Activated naive CD8-positive, alpha-beta T cell treated with anti-CD3 and anti-CD28 coated beads, Interleukin-2, amount 50 U/mL, for 24 hours (primary cell): ENCODE measurements at regions not wholly inside any gene's neighbourhood (a gene's known extent, or its start where the extent isn't known, plus 50 kb on each side); places are given as distances from the start of the nearest gene placed in this dataset.

Experiments used
- ATAC-seq: fragments of 150-1000 bp; cut with Tn5 transposase; one replicate; pipeline ENCODE4 v1.10.0; 2021
- DNase-seq: peaks from one replicate; pipeline ENCODE4 v3.0.0; 2021
- H3K27ac Mint-ChIP-seq: one replicate; pipeline ENCODE4 v1.8.0; 2021; ENCODE audit warnings: mild to moderate bottlenecking, mixed read lengths
- H3K27me3 Mint-ChIP-seq: one replicate; pipeline ENCODE4 v1.8.0; 2021; ENCODE audit warnings: mixed read lengths
- H3K36me3 Mint-ChIP-seq: one replicate; pipeline ENCODE4 v1.8.0; 2021; ENCODE audit warnings: low read depth, mixed read lengths
- H3K4me1 Mint-ChIP-seq: one replicate; pipeline ENCODE4 v1.8.0; 2021; ENCODE audit warnings: mixed read lengths
- H3K4me3 Mint-ChIP-seq: one replicate; pipeline ENCODE4 v1.8.0; 2021; ENCODE audit warnings: mild to moderate bottlenecking, moderate library complexity, mixed read lengths
- H3K9me3 Mint-ChIP-seq: one replicate; pipeline ENCODE4 v1.8.0; 2021; ENCODE audit warnings: mixed read lengths

- H3K36me3 Mint-ChIP-seq = no peaks in the 10 kb centered on the region
- peaks cover 3% of the 10 kb centered on the region for H3K4me1 Mint-ChIP-seq
- H3K27me3 Mint-ChIP-seq = peaks cover 2% of the 10 kb centered on the region
- DNase-seq (no peak), ATAC-seq (no peak)
- H3K27ac Mint-ChIP-seq = no peak overlapping the region
- no peak overlapping the region for H3K4me3 Mint-ChIP-seq
- H3K9me3 Mint-ChIP-seq = no peaks in the 10 kb centered on the region
These were observed 156.1 kb upstream of the APCDD1 start for GRCh38 chr18:10298346-10298745.

- H3K27ac Mint-ChIP-seq = no peak overlapping the region
- H3K9me3 Mint-ChIP-seq = no peaks in the 10 kb centered on the region
These were observed 154.8 kb upstream of the APCDD1 start for GRCh38 chr18:10299643-10300042.

GRCh38 chr18:10300739-10301138 lies 153.7 kb upstream of the APCDD1 start:
- H3K27ac Mint-ChIP-seq = no peak overlapping the region
- DNase-seq (no peak), ATAC-seq (no peak)
- H3K27me3 Mint-ChIP-seq = peaks cover 2% of the 10 kb centered on the region
- H3K9me3 Mint-ChIP-seq = no peaks in the 10 kb centered on the region
- peaks cover 3% of the 10 kb centered on the region for H3K4me1 Mint-ChIP-seq
- no peaks in the 10 kb centered on the region for H3K36me3 Mint-ChIP-seq
- H3K4me3 Mint-ChIP-seq = no peak overlapping the region

More at GRCh38 chr18:10299643-10300042, 154.8 kb upstream of the APCDD1 start:
- no peak for ATAC-seq
- DNase-seq = no peak
- no peak overlapping the region for H3K4me3 Mint-ChIP-seq
- peaks cover 3% of the 10 kb centered on the region for H3K4me1 Mint-ChIP-seq
- H3K27me3 Mint-ChIP-seq = peaks cover 2% of the 10 kb centered on the region
- H3K36me3 Mint-ChIP-seq = no peaks in the 10 kb centered on the region

GRCh38 chr18:10301831-10302483 lies 152.5 kb upstream of the APCDD1 start:
- DNase-seq = no peak
- Mint-ChIP-seq H3K27me3 (peaks cover 2% of the 10 kb centered on the region), H3K4me1 (peaks cover 3% of the 10 kb centered on the region), H3K4me3 (no peak overlapping the region), H3K9me3 (no peaks in the 10 kb centered on the region), H3K36me3 (no peaks in the 10 kb centered on the region), H3K27ac (no peak overlapping the region)
- no peak for ATAC-seq

- H3K27ac Mint-ChIP-seq = no peak overlapping the region
- peaks cover 2% of the 10 kb centered on the region for H3K4me1 Mint-ChIP-seq
- ATAC-seq = no peak
- DNase-seq = no peak
- peaks cover 2% of the 10 kb centered on the region for H3K27me3 Mint-ChIP-seq
- no peaks in the 10 kb centered on the region for H3K36me3 Mint-ChIP-seq
- no peaks in the 10 kb centered on the region for H3K9me3 Mint-ChIP-seq
- H3K4me3 Mint-ChIP-seq = no peak overlapping the region
These were observed 151.3 kb upstream of the APCDD1 start for GRCh38 chr18:10303171-10303570.

GRCh38 chr18:10304853-10305252 lies 149.6 kb upstream of the APCDD1 start:
- H3K36me3 Mint-ChIP-seq = no peaks in the 10 kb centered on the region
- DNase-seq = no peak
- no peak overlapping the region for H3K4me3 Mint-ChIP-seq
- no peaks in the 10 kb centered on the region for H3K9me3 Mint-ChIP-seq
- H3K4me1 Mint-ChIP-seq = peaks cover 1% of the 10 kb centered on the region
- no peaks in the 10 kb centered on the region for H3K27me3 Mint-ChIP-seq
- no peak overlapping the region for H3K27ac Mint-ChIP-seq
- ATAC-seq = no peak

- Mint-ChIP-seq H3K9me3 (no peaks in the 10 kb centered on the region), H3K27ac (no peak overlapping the region), H3K4me1 (peaks cover 1% of the 10 kb centered on the region), H3K4me3 (no peak overlapping the region), H3K36me3 (no peaks in the 10 kb centered on the region), H3K27me3 (no peaks in the 10 kb centered on the region)
- DNase-seq = no peak
- ATAC-seq = no peak
These were observed 147.7 kb upstream of the APCDD1 start for GRCh38 chr18:10306779-10307178.

GRCh38 chr18:10308154-10308553 lies 146.3 kb upstream of the APCDD1 start:
- H3K36me3 Mint-ChIP-seq = no peaks in the 10 kb centered on the region
- no peak for DNase-seq

GRCh38 chr18:10310626-10311025 lies 143.8 kb upstream of the APCDD1 start:
- Mint-ChIP-seq H3K4me3 (no peak overlapping the region), H3K36me3 (no peaks in the 10 kb centered on the region)

More at GRCh38 chr18:10308154-10308553, 146.3 kb upstream of the APCDD1 start:
- Mint-ChIP-seq H3K9me3 (no peaks in the 10 kb centered on the region), H3K27me3 (no peaks in the 10 kb centered on the region), H3K4me1 (peaks cover 1% of the 10 kb centered on the region), H3K27ac (no peak overlapping the region), H3K4me3 (no peak overlapping the region)
- ATAC-seq = no peak

GRCh38 chr18:10312326-10313015 lies 142.0 kb upstream of the APCDD1 start:
- Mint-ChIP-seq H3K27me3 (no peaks in the 10 kb centered on the region), H3K36me3 (no peaks in the 10 kb centered on the region), H3K4me3 (no peak overlapping the region), H3K27ac (no peak overlapping the region), H3K9me3 (no peaks in the 10 kb centered on the region), H3K4me1 (peaks cover 5% of the 10 kb centered on the region)
- ATAC-seq (no peak), DNase-seq (no peak)

More at GRCh38 chr18:10310626-10311025, 143.8 kb upstream of the APCDD1 start:
- Mint-ChIP-seq H3K4me1 (peaks cover 4% of the 10 kb centered on the region), H3K27me3 (no peaks in the 10 kb centered on the region), H3K9me3 (no peaks in the 10 kb centered on the region), H3K27ac (no peak overlapping the region)
- ATAC-seq (no peak), DNase-seq (no peak)

GRCh38 chr18:10313016-10313342 lies 141.5 kb upstream of the APCDD1 start:
- no peak overlapping the region for H3K27ac Mint-ChIP-seq
- H3K36me3 Mint-ChIP-seq = no peaks in the 10 kb centered on the region
- no peak for DNase-seq
- H3K9me3 Mint-ChIP-seq = no peaks in the 10 kb centered on the region
- no peaks in the 10 kb centered on the region for H3K27me3 Mint-ChIP-seq
- peaks cover 4% of the 10 kb centered on the region for H3K4me1 Mint-ChIP-seq
- H3K4me3 Mint-ChIP-seq = no peak overlapping the region
- ATAC-seq = no peak

GRCh38 chr18:10314066-10314465 lies 140.4 kb upstream of the APCDD1 start:
- Mint-ChIP-seq H3K4me3 (no peak overlapping the region), H3K4me1 (peaks cover 4% of the 10 kb centered on the region), H3K27me3 (no peaks in the 10 kb centered on the region), H3K9me3 (no peaks in the 10 kb centered on the region), H3K36me3 (no peaks in the 10 kb centered on the region), H3K27ac (no peak overlapping the region)
- no peak for DNase-seq
- no peak for ATAC-seq

- Mint-ChIP-seq H3K27me3 (no peaks in the 10 kb centered on the region), H3K4me3 (no peak overlapping the region), H3K36me3 (no peaks in the 10 kb centered on the region)
These were observed 138.9 kb upstream of the APCDD1 start for GRCh38 chr18:10315522-10315921.

GRCh38 chr18:10316778-10317177 lies 137.7 kb upstream of the APCDD1 start:
- H3K9me3 Mint-ChIP-seq = no peaks in the 10 kb centered on the region
- H3K36me3 Mint-ChIP-seq = no peaks in the 10 kb centered on the region
- peaks cover 4% of the 10 kb centered on the region for H3K4me1 Mint-ChIP-seq
- H3K4me3 Mint-ChIP-seq = no peak overlapping the region
- ATAC-seq (no peak), DNase-seq (no peak)
- no peaks in the 10 kb centered on the region for H3K27me3 Mint-ChIP-seq
- H3K27ac Mint-ChIP-seq = no peak overlapping the region

More at GRCh38 chr18:10315522-10315921, 138.9 kb upstream of the APCDD1 start:
- DNase-seq = no peak
- ATAC-seq = no peak
- Mint-ChIP-seq H3K4me1 (peaks cover 4% of the 10 kb centered on the region), H3K9me3 (no peaks in the 10 kb centered on the region), H3K27ac (no peak overlapping the region)

- DNase-seq = no peak
- ATAC-seq = no peak
- H3K9me3 Mint-ChIP-seq = no peaks in the 10 kb centered on the region
- no peaks in the 10 kb centered on the region for H3K27me3 Mint-ChIP-seq
- H3K4me3 Mint-ChIP-seq = no peak overlapping the region
- H3K36me3 Mint-ChIP-seq = no peaks in the 10 kb centered on the region
- H3K4me1 Mint-ChIP-seq = peaks cover 4% of the 10 kb centered on the region
- no peak overlapping the region for H3K27ac Mint-ChIP-seq
These were observed 136.4 kb upstream of the APCDD1 start for GRCh38 chr18:10317864-10318690.
